Stimulated activated CD4-positive, alpha-beta T cell treated with anti-CD3 and anti-CD28 coated beads, TNF-alpha, amount 100 ng/mL, for 24 hours (primary cell): ENCODE measurements at regions not wholly inside any gene's neighbourhood (a gene's known extent, or its start where the extent isn't known, plus 50 kb on each side); places are given as distances from the start of the nearest gene placed in this dataset.

Experiments used
- DNase-seq, 3 experiments: peaks; one replicate each; pipeline ENCODE4 v3.0.0-alpha.2; 2020; ENCODE audit warnings: low read depth in 3 of 3

DNA sequence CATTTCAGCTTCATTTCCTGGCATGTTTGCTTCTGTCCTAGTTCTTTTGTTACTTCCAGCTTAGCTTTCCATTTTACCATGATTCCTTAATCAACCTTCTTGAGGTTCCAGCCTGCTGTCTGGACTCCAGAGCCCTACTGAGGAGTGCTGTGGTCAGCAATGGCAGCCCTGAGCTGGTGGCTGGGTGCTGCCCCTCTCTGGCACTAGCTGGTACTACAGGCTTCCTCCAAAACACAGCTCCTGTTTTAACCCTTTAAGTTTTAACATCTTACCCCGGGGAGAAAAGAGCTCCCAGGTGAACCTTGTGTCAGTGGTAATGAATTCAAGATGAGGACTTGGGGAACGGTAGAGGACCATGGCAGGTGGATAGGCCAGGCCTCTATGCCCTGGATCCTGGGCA is 395.5 kb downstream of the TMEM114 start:
- no peak for DNase-seq

DNA sequence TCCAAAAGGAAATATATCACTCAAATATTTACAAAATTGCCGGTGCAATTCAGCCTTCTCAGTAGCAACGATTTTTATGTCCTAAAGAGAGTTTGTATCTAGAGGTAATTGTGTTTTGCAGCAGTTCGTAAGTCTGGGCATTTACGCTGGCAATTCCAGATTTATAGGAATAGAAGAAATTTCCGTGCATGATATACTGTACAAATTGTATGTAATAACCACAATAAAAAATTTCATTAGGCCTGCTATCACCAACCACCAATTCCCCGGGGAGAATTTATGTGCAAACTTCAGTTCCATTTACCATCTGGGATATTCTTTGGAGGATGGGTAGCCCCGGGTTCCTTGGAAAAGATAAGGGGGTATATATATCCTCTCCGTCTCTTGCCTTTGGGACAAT is 401.5 kb downstream of the TMEM114 start:
- DNase-seq: no peak

DNA sequence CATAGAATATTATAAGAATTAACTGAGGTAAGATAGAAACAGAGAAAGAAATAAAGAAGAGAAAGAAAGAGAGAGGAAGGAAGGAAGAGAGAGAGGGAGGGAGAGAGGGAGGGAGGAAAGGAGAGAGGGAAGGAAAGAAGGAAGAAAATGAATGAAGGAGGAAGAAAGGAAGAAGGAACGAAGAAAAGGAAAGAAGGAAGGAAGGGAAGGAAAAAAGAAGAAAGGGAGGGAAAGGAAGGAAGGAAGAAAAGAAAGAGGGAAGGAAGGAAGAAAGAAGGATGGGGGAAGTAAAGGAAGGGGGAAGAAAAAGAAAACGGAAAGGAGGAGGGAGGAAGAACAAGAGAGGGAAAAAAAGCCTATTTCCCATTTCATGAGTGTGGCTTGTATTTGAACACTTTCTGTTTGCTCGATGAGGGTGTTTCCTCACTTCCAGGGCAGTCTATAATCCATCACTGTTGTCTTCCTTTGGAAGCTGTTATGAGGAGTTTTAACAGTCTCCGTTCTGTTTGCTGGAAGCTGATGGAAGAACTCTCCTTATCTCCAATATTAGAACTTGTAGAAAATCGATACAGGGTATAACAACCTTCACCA is 402.4 kb downstream of the TMEM114 start:
- no peak for DNase-seq

DNA sequence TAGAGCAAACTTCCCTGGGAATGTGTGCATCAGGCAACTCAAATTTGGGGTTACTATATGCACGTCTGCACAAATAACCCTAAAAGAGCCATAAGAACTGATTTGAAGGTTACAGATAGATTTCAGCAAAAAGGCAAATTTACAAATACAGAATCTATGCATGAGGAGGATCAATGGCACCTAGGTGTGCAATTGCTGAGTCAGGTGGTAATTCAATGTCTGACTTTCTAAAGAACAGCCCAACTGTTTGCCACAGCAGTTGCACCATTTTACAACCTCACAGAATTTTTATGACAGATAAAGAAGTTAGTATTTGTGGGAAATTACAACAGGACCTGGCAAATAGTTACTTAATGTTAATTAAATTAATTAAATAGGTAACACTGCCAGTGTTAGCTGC is 405.5 kb downstream of the TMEM114 start:
- DNase-seq: no peak

DNA sequence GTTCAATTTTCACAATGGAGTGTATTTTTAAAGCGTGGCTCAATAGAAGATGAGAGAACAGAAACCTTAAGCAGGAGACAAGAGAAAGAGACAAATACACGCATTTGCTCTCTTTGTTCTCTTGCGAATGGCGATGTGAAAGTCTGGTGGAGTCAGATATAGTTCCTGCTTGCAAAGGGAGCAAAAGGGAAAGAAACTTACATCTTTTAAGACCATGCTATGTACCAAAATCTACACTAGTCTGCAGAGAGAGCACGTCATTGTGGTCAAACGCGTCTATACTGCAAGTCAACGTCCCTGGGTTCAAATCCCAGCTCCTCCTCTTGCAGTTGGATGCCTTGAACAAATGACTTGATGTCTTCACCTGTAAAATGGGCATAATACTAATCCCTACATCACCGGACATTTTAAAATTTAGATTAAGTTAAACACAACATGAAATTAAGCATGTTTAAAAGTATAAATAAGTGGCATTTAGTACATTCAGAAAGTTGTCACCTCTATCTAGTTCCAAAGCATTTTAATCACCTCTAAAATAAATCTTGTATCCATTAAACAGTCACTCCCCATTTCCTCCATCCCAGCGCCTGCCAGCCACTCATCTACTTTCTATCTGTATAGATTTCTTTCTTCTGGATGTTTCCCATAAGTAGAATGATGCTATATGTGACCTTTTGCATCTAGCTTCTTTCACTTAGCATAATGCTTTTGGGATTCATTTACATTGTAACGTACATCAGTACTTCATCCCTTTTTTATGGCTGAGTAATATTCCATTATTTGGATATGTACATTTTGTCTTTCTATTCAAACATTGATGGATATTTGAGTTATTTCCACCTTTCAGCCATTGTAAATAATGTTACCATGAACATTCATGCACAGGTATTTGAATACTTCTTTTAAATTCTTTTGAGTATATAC is 406.9 kb downstream of the TMEM114 start:
- DNase-seq: no peak

DNA sequence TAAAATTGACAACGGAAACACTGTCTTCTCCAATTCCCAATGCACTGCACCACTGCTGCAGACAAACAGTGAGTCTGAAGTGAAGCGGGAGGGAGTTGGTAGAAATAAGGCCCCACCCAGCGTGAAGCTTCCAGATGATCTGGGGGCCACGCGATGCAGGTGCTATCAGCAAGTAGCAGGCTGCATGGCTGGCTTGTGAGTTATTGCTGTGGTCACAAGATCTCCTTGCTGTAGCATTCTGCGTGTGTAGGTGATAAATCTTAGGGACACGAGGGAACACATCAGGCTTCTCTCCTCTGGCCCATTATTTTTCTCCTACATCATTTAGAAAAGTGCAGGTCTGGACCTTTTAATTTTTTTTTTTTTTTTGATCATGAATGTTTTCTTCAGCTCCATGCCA is 407.6 kb downstream of the TMEM114 start:
- no peak for DNase-seq

DNA sequence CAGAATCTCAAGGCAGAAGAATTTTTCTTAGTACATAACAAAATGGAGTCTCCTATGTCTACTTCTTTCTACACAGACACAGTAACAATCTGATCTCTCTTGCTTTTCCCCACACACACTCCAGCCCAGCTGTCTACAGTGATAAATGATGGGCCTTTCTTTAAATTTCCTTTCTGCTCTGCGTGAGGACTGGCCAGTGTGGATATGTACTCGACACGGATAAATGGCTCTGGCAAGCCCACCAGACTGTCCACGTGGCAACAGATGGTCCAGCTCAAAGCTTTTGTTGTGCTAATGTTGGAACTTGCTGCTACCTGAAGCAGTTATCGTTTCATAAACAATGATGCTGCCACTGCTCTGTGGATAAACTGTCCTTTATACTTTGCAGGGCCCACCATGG is 410.7 kb downstream of the TMEM114 start:
- DNase-seq: no peak

DNA sequence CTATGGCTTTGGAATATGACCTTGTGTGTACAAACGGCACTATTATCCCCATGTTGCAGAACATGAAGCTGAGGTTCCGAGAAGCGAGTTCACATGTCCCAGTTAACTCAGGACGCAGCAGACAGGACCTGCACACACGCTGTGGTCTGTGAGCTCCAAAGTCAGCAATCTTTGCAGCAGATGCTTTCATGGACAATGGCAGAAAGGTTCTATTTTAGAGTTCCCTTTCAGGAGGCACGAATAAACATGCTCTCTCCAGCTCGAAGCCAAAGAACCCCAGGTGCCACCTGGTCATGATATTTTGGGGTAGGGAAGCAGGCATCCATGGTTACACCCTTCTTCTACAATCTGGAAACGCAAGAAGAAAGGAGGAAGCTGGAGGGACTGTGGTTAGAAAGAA is 412.0 kb downstream of the TMEM114 start:
- no peak for DNase-seq

DNA sequence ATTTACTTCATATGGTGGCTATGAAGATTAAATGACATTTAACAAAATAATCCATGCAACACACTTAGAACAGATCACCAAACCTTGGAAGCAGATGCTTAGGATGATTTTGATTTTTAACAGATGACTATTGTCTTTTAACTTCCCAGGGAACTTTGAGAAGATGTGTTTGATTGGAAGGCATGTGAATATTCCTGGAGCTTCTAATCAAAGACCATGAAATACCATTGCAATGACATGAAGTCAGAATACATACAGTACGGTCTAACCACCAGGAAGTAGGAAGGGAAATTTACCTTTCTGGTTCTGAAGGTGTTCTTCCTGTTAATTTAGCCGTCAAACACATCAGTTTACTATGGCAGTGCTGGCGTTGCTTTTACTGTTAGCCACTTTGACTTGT is 414.9 kb downstream of the TMEM114 start:
- DNase-seq: no peak

DNA sequence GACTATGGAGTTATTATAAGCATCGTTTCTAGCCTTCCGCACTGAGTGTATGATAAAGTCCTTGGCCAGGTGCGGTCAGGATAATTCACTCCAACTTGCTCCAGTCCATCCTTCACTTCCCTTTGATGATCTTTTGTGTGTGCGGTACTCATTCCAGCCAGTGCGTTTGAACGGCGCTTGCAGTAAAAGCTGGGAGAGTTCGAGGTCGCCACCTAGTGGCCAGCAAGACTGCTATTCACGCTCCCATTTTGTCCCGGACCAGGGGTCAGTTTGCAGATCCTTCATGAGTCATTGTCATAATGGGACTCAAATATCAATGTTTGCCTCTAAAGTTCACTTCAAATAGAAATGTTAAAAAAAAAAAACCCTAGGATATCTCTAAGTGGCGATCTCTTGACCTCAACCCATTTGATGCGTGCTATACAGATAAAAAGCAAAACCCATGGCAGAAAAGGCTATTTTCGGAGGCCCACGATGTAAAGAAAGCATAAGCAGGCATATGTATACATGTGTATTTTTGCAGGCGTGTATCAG is 417.1 kb downstream of the TMEM114 start:
- DNase-seq: peak in 1 of 3 experiments; percentile 14

DNA sequence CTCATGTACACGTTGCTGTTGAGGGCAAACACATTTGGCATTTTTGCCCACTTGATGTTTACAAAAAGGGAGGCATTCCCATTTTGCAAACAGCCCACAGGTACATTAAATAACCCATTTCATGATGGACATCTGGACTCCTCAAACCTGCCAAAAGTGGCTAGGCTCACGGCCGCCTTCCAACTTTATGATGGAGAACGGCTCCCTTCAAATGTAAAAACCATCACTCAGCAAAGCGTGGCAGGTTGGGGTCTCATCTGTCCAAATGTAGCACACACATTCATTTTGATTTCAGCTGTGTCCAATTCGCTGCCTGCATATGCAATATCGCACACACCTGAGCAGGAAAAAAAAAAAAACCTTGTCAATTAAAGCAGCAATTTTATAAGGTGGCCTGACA is 417.8 kb downstream of the TMEM114 start:
- no peak for DNase-seq

DNA sequence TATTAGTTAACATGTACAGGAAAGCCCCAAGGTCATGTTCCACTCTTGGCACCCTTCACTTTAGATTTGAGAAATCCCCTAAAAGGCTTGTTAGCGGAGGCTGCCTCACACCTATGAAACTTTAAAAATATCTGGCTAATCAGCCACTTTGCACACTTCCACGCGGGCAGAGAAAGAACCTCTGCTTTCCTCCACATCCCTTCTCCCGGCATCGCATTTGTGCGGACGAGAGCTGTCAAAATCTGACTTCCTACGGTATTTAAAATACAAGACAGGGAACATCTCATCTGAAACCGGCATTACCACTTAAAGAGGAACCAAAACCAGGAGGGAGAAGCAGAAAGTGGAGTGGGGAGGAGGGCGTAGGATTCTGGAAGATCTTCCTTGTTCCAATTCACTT is 422.3 kb downstream of the TMEM114 start:
- no peak for DNase-seq

DNA sequence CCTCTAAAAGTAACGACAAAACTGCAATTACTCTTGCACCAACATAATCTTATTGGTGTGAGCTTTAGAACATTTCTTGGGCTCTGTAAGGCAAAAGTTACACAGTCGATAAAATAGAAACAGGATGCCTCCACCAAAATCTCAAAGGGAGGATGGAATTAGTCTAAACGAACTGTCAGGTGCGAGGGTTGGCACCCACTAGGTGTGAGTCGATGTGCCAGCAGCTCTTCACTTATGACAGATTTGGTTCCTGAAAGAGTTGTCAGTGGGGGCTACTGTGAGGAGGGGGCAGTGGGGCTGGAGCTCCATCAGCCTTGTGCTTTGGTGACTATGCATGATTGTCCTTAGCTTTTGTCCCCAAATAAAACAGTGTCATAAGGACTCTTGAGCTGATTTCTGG is 422.9 kb downstream of the TMEM114 start:
- no peak for DNase-seq

DNA sequence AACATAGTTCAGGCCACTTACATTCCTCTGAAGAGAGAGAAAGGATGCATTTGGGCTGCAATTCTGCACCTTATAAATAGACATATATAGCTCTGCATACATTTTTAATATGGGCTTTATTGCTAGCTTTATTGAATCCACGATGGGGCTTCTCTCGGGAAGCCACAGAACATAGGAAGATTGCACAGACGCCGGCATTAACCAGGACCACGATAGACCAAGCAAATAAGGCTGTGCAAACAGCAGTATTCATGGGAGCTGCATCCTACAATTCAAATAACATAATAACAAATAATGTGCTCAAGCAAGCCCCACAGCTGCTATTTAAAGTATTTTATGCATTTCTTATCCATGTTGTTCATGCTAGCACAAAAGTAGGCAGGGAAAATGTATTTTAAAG is 432.3 kb downstream of the TMEM114 start:
- no peak for DNase-seq

DNA sequence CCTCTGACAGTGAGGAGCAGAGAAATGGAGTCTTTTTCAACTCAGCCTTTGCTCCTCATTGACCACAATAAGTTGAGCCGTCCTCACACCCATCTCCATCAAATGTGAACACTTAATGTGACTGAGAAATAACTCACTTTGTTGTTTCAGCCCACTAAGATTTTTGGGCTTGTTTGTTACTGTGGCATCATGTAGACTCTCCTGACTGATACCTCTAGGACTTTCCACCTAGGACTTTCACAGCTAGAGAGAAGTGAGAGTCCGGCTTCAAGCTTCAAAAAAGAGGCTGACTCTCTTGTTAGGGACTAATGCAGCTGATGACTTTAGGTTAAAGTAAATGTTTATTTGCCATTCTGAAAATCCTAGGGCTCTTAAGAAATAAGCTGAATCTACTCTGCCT is 435.0 kb downstream of the TMEM114 start:
- no peak for DNase-seq

DNA sequence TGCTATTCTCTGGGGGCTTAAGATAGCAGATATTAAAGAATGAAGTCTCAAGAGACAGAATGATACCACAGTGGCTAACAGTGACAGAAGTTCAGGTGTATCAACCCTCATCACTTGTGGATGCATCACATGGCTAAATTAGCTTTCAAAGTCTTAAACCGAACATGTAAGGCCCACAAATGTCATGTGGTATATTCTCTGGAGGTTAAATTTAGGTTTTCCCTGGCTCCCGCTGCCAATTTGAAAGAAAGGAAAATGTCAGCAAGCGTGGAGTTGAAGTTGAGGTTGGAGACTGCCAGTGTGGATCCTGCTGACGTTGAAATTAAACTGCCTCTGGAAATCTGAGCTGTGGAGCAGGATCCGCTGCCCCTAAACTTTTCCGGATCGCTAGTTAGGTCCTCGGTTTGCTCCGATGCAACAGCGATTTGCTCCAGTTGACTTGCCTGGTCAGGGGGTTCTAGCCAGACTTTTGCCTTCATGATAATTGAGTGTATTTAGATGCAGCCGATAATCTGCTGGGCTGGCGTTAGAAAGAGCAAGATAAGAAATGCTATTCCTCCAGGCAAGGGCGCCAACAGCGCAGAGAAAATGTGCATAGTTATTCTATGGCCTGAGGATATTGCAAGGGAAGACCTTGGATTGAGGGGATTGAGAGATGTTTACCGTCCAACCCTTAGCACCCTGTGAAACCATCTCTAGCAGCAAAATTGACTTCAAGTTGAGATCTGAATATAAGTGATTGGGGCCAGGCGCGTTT is 443.9 kb downstream of the TMEM114 start:
- DNase-seq: no peak

DNA sequence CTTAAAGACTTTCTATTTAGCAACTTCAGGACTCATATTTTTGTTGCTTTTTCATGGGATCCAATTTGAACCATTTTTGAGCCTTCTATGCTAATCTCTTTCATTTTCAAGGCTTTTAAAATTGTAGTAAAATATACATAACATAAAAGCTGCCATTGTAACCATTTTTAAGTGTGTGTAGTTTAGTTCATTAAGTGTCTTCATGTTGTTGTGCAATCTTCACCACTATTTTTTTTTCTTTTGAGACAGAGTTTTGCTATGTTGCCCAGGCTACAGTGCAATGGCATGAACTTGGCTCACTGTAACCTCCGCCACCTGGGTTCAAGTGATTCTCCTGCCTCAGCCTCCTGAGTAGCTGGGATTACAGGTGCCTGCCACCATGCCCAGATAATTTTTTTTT is 451.6 kb downstream of the TMEM114 start:
- no peak for DNase-seq

DNA sequence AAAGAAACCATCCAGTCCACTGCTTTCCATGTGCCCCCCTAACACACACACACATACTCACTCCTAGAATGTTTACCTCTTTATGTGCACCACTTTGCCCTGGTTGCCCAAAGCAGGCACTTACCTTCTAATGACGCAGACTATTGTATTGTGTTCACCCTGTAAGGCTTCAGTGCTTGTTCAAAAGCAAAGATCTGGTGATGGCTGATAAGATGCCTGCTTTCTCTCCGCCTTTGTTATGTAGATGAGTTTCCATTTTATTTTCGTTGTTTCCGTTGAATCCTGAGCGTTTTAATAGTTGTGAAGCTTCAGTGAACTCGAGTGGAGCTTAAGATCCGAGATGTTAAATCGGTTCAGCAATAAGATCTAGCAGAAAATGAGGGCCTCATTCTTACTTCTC is 452.7 kb downstream of the TMEM114 start:
- DNase-seq: no peak

DNA sequence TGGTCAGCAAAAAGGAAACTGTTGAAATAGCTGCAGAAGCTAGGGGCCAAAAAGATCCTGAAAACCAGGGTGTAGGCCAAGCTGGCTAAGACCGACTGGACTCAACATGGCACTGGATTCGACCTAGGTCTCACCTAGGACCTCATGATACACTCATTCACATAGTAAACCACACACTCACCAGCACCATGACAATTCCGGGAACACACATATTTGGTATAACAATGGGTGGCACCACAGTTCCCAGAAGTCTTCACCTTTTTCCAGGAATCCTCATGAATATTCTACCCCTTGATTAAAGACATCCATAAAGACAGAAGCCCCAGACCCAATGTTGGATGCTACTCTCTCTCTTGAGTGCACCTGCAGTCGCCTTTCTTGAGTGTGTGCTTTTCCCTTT is 460.1 kb downstream of the TMEM114 start:
- DNase-seq: no peak

DNA sequence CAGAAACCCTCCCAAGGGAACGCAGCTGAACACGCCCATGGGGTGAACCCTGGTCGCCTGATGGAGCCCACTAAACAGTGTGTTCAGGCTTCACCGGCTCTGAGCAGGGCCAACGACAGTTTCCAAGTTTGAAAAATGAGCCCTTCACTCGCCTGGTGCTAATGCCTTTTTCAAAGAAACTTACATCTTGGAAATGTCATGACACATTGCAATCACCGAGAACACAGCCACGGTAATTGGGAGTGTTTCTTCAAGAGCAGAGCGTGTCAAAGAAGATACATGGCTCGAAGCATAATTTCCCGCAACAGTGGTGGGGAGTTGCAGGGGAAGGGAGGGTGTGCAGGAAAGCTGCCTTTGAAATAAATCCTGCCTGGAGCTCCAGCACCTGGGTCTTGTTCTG is 463.2 kb downstream of the TMEM114 start:
- no peak for DNase-seq

DNA sequence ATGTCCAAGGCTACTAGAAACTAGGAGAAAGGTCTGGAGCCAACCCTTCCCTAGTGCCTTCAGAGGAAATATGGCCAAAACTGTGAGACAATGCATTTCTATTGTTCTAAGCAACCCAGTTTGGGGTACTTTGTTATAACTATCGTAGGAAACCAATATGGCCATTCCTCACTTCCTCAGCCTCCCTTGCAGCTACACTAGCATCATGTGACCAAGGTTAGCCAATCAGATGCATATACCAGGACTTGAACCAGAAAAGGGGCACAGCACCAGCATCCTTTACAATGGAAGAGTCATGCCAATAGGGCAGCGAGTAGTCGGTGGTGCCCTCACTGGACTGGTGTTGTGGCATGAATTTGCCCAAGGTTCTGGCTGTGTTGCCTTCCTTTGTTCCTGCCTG is 464.0 kb downstream of the TMEM114 start:
- DNase-seq: no peak

DNA sequence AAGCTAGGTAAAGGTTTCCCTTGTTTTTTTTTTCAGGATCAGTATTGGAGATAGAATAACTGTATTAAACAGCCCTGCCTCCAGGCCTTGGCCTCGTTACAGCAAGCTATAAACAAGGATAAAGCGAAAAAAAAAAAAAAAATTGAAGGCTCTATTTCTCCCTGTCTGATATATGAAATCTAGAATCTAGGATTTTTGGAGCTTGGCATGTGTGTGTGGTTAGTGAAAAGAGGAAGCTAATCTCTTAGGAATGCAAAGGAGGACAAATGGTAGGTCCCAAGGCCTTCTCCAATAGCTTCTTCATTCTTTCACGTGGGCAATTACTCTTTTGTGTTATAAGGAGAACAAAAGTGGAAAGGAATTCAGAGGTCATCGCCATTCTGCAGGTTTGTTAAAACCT is 470.3 kb downstream of the TMEM114 start:
- DNase-seq: no peak

DNA sequence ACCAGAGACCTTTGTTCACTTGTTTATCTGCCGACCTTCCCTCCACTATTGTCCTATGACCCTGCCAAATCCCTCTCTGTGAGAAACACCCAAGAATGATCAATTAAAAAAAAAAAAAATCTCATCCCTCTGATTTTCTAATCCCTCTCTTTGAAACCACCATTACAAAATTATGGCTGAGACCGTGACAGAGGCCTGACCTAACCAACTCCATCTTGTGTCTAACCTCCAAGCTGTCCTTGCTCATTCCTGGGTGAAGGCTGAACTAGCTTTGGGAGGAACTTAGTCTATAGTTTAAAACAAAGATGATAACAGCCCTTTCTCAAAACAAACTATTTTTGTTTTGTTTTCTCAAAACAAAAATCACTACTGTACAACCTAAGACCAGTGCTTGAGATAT is 474.5 kb downstream of the TMEM114 start:
- DNase-seq: no peak
